GM12878 (cell line): ENCODE measurements at regions not wholly inside any gene's neighbourhood (a gene's known extent, or its start where the extent isn't known, plus 50 kb on each side); places are given as distances from the start of the nearest gene placed in this dataset.

Experiments
- NRF1 ChIP-seq: conservative IDR thresholded peaks from 2 replicates; pipeline ENCODE4 v1.6.1; 2011; ENCODE audit warnings: mild to moderate bottlenecking, low read depth, low read length, improper control_type of control experiment
- RAD21 ChIP-seq: IDR thresholded peaks from 2 replicates; pipeline ENCODE4 v1.6.1; 2011; ENCODE audit warnings: mild to moderate bottlenecking, low read depth, low read length, moderate library complexity; ENCODE audit not compliant: insufficient read depth

- TF ChIP-seq RAD21 (no peak), NRF1 (no peak)
Measured at GRCh38 chr4:124417371-124417770, 295.2 kb downstream of the ANKRD50 start.
